Transverse colon (tissue), 4 donors: ENCODE measurements at regions not wholly inside any gene's neighbourhood (a gene's known extent, or its start where the extent isn't known, plus 50 kb on each side); places are given as distances from the start of the nearest gene placed in this dataset.

Source experiments
- DNase-seq: peaks from one replicate; pipeline ENCODE4 v3.0.0-alpha.2; 2019
- H3K27ac ChIP-seq, 4 donors: fragments of 200-600 bp; sonication (generic); 2 replicates each; pipeline ENCODE4 v1.5.1; 2016 to 2018; ENCODE audit warnings: inconsistent platforms in 4 of 4
- H3K27me3 ChIP-seq: fragments of 200-600 bp; sonication (generic); 2 replicates; pipeline ENCODE4 v1.5.1; 2017; ENCODE audit warnings: inconsistent platforms
- H3K36me3 ChIP-seq, 4 donors: fragments of 200-600 bp; sonication (generic); 2 replicates each; pipeline ENCODE4 v1.5.1; 2017 to 2019; ENCODE audit warnings: inconsistent platforms in 4 of 4
- H3K4me1 ChIP-seq, 4 donors: fragments of 200-600 bp; sonication (generic); 2 replicates each; pipeline ENCODE4 v1.5.1; 2017 to 2020; ENCODE audit warnings: inconsistent platforms in 4 of 4
- H3K4me3 ChIP-seq, 4 donors: fragments of 200-600 bp; sonication (generic); 1 replicate in 1 of 4; 2 replicates in 3 of 4; pipeline versions ENCODE4 v1.5.1 to v1.6.1; 2017 to 2019; ENCODE audit warnings: inconsistent platforms in 4 of 4
- H3K9me3 ChIP-seq, 2 donors: fragments of 200-600 bp; sonication (generic); 2 replicates each; pipeline ENCODE4 v1.5.1; 2017 to 2019; ENCODE audit warnings: inconsistent platforms in 2 of 2
- CTCF ChIP-seq, 5 experiments: fragments of 200-600 bp in 3 of 5; fragments of 450-650 bp in 2 of 5; sonication (generic) in 3 of 5; IDR thresholded peaks; 1 replicate in 2 of 5; 2 replicates in 3 of 5; pipeline ENCODE4 v1.5.1; 2016 to 2017; ENCODE audit warnings: antibody characterized with exemption in 5 of 5, inconsistent platforms in 3 of 5, mild to moderate bottlenecking in 2 of 5, moderate library complexity in 1 of 5
- EP300 ChIP-seq: sonication (generic); formaldehyde crosslinking; IDR thresholded peaks from one replicate; pipeline ENCODE4 v1.6.1; 2017; ENCODE audit warnings: antibody characterized with exemption, low read depth
- POLR2A ChIP-seq: fragments of 450-650 bp; IDR thresholded peaks from one replicate; pipeline ENCODE4 v1.6.1; 2016; ENCODE audit warnings: antibody characterized with exemption, mild to moderate bottlenecking, moderate library complexity
- POLR2AphosphoS5 ChIP-seq, 3 donors: sonication (generic); formaldehyde crosslinking; IDR thresholded peaks; one replicate each; pipeline ENCODE4 v1.6.1; 2016; ENCODE audit warnings: antibody characterized with exemption in 3 of 3
- WGBS, 2 donors: methylation state at CpG; one replicate each; pipeline ENCODE4 v1.1.5; 2018; ENCODE audit warnings: low coverage in 1 of 2; 5-methylcytosine and 5-hydroxymethylcytosine counted together
- in situ Hi-C, 4 donors: fragments of 200-750 bp; cut with MboI; loops; one replicate each; pipeline versions ENCODE4 v1.15.0 to v1.15.1; 2017; ENCODE audit warnings: low sequenced_read_pairs in 3 of 4, low pct_ligation_motif_present in 1 of 4, low pct_unique_long_range_greater_than_20kb in 1 of 4
- intact Hi-C: fragments of 100-400 bp; cut with DNase I; formaldehyde crosslinking; loops from one replicate; pipeline ENCODE4 v1.15.1; 2023; ENCODE audit warnings: low total_unique reads

DNA sequence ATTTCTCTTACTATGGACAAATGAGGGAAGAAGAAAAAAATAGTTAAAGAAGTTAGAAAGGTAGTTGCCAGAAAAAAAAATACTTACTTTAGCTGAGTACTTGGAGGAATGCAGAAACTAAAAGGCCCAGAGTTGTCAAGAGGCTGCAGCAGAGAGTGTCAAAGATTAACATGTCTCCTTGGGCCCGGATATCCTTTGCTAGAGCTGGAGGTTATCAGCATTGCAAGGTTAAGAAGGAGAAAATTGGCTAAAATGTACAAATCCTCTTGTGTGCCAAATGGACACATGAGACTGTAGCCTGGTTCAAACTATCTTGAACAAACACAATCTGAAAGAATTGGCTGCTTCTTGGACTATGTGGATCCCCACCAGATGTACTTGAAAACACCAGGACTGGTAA, 377.0 kb downstream of the SEMA3D start:
- Histone ChIP-seq H3K4me3 (no peak overlapping the region), H3K36me3 (no peaks in the 10 kb centered on the region), H3K9me3 (no peaks in the 10 kb centered on the region), H3K27ac (no peak overlapping the region), H3K4me1 (no peaks in the 10 kb centered on the region), H3K27me3 (no peaks in the 10 kb centered on the region)
- intact Hi-C loops = no loop called here
- WGBS, 2 donors = 80 to 89% methylated on average over 1 of the region's 1 CpG
- TF ChIP-seq POLR2AphosphoS5 (IDR thresholded peaks at IDR 0.05) = no peak
- TF ChIP-seq EP300 = no peak
- no peak for TF ChIP-seq POLR2A
- no peak for TF ChIP-seq CTCF (IDR thresholded peaks at IDR 0.05)
- in situ Hi-C loops = no loop called here
- DNase-seq = no peak

- WGBS, 2 donors = 82 to 97% methylated on average over 3 of the region's 3 CpGs
- in situ Hi-C loops (no loop called here), intact Hi-C loops (no loop called here)
Measured at GRCh38 chr7:84803979-84804378, 382.9 kb downstream of the SEMA3D start.

GRCh38 chr7:84801396-84801795, 385.5 kb downstream of the SEMA3D start:
- Histone ChIP-seq H3K4me1 (peaks cover 0 to 4% (median 0%) of the 10 kb centered on the region in 4 donors), H3K9me3 (no peaks in the 10 kb centered on the region), H3K27ac (no peak overlapping the region), H3K27me3 (no peaks in the 10 kb centered on the region), H3K36me3 (no peaks in the 10 kb centered on the region), H3K4me3 (no peak overlapping the region)
- no peak for TF ChIP-seq CTCF (IDR thresholded peaks at IDR 0.05)
- no peak for TF ChIP-seq EP300
- no peak for TF ChIP-seq POLR2AphosphoS5 (IDR thresholded peaks at IDR 0.05)
- no peak for TF ChIP-seq POLR2A
- DNase-seq = no peak
- intact Hi-C loops (no loop called here), in situ Hi-C loops (no loop called here)

More at GRCh38 chr7:84803979-84804378, 382.9 kb downstream of the SEMA3D start:
- Histone ChIP-seq H3K4me1 (peaks cover 0 to 4% (median 0%) of the 10 kb centered on the region in 4 donors), H3K36me3 (no peaks in the 10 kb centered on the region), H3K27me3 (no peaks in the 10 kb centered on the region), H3K27ac (no peak overlapping the region), H3K4me3 (no peak overlapping the region), H3K9me3 (no peaks in the 10 kb centered on the region)
- TF ChIP-seq POLR2A = no peak
- no peak for TF ChIP-seq POLR2AphosphoS5 (IDR thresholded peaks at IDR 0.05)
- TF ChIP-seq CTCF (IDR thresholded peaks at IDR 0.05) = no peak
- no peak for TF ChIP-seq EP300
- no peak for DNase-seq

DNA sequence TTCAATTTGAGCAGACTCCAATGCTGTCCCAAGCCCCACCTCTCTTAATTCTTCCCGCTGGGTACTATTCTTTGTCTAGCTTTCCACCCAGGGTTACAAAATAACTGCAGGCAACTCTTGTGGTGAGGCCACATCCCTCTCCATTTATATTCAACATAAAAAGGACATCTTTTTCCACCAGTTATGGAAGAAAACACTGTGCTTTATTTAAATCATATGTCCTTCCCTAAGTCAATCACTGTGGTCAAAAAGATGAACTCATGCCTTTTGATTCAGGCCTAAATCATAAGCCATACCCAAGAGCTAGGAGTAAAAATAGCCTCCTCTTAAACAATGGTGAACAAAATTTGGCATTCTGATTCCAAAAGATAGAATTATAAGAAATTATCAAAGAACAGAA, 386.0 kb downstream of the SEMA3D start:
- Histone ChIP-seq H3K27ac (no peak overlapping the region), H3K9me3 (no peaks in the 10 kb centered on the region), H3K27me3 (no peaks in the 10 kb centered on the region), H3K4me3 (no peak overlapping the region), H3K36me3 (no peaks in the 10 kb centered on the region), H3K4me1 (peaks cover 0 to 4% (median 0%) of the 10 kb centered on the region in 4 donors)
- intact Hi-C loops (no loop called here), in situ Hi-C loops (no loop called here)
- no peak for DNase-seq
- no peak for TF ChIP-seq EP300
- no peak for TF ChIP-seq POLR2A
- TF ChIP-seq CTCF (IDR thresholded peaks at IDR 0.05) = no peak
- no peak for TF ChIP-seq POLR2AphosphoS5 (IDR thresholded peaks at IDR 0.05)
- WGBS, 2 donors = 86 to 90% methylated on average over 1 of the region's 1 CpG
